Natural killer cell treated with Interleukin-12 subunit alpha and Interleukin-12 subunit beta and Interleukin-15 and Interleukin-18, amount 100 ng/mL, for 72 hours (primary cell): ENCODE measurements at regions not wholly inside any gene's neighbourhood (a gene's known extent, or its start where the extent isn't known, plus 50 kb on each side); places are given as distances from the start of the nearest gene placed in this dataset.
"Not testable (repeated sequence)": the region's sequence is repeated elsewhere in the genome, so short reads cannot be mapped to it uniquely, and the experiment has no call there.

Experiments used
- ATAC-seq, 2 donors: fragments of 150-1000 bp; cut with Tn5 transposase in 1 of 2; sonication (Bioruptor Pico), chemical (Tn5 transposase) in 1 of 2; 2 replicates each; pipeline ENCODE4 v1.10.0; 2021
- DNase-seq: peaks from one replicate; pipeline ENCODE4 v3.0.0; 2022; ENCODE audit warnings: low spot score
- H3K27ac Mint-ChIP-seq, 2 donors: 1 replicate in 1 of 2; 2 replicates in 1 of 2; pipeline ENCODE4 v1.8.0; 2022; ENCODE audit warnings: mixed read lengths in 2 of 2, mild to moderate bottlenecking in 1 of 2, moderate library complexity in 1 of 2
- H3K27me3 Mint-ChIP-seq, 2 donors: 1 replicate in 1 of 2; 2 replicates in 1 of 2; pipeline ENCODE4 v1.8.0; 2022; ENCODE audit warnings: mixed read lengths in 2 of 2
- H3K36me3 Mint-ChIP-seq: one replicate; pipeline ENCODE4 v1.8.0; 2022; ENCODE audit warnings: mixed read lengths
- H3K4me1 Mint-ChIP-seq, 2 donors: 1 replicate in 1 of 2; 2 replicates in 1 of 2; pipeline ENCODE4 v1.8.0; 2022; ENCODE audit warnings: low read depth in 2 of 2, mixed read lengths in 2 of 2, mild to moderate bottlenecking in 1 of 2
- H3K4me3 Mint-ChIP-seq: one replicate; pipeline ENCODE4 v1.8.0; 2022; ENCODE audit warnings: mixed read lengths
- H3K9me3 Mint-ChIP-seq: 2 replicates; pipeline ENCODE4 v1.8.0; 2022; ENCODE audit warnings: mixed read lengths

- not testable (repeated sequence) for H3K4me1 Mint-ChIP-seq, ATAC-seq, H3K36me3 Mint-ChIP-seq, H3K9me3 Mint-ChIP-seq, H3K27me3 Mint-ChIP-seq, H3K4me3 Mint-ChIP-seq, H3K27ac Mint-ChIP-seq, DNase-seq
These were observed 590.6 kb downstream of the RFPL4B start for GRCh38 chr6:112937690-112938089.

- Mint-ChIP-seq H3K4me3 (no peak overlapping the region), H3K27me3 (no peaks in the 10 kb centered on the region), H3K4me1 (no peaks in the 10 kb centered on the region), H3K36me3 (no peaks in the 10 kb centered on the region), H3K9me3 (no peaks in the 10 kb centered on the region), H3K27ac (no peak overlapping the region)
- ATAC-seq (no peak), DNase-seq (no peak)
These were observed 591.5 kb downstream of the RFPL4B start for GRCh38 chr6:112938650-112939049.

- Mint-ChIP-seq H3K4me3 (no peak overlapping the region), H3K9me3 (no peaks in the 10 kb centered on the region), H3K27ac (no peak overlapping the region), H3K4me1 (no peaks in the 10 kb centered on the region), H3K36me3 (no peaks in the 10 kb centered on the region), H3K27me3 (no peaks in the 10 kb centered on the region)
- DNase-seq (no peak), ATAC-seq (no peak)
These were observed 592.4 kb downstream of the RFPL4B start for GRCh38 chr6:112939563-112939962.

- Mint-ChIP-seq H3K9me3 (no peaks in the 10 kb centered on the region), H3K36me3 (no peaks in the 10 kb centered on the region), H3K27ac (no peak overlapping the region), H3K4me3 (no peak overlapping the region), H3K4me1 (no peaks in the 10 kb centered on the region), H3K27me3 (no peaks in the 10 kb centered on the region)
- ATAC-seq: no peak
- DNase-seq: no peak
These were observed 594.5 kb downstream of the RFPL4B start for GRCh38 chr6:112941613-112942012.

- Mint-ChIP-seq H3K4me1 (no peaks in the 10 kb centered on the region), H3K9me3 (peaks cover 8% of the 10 kb centered on the region), H3K27ac (no peak overlapping the region), H3K4me3 (no peak overlapping the region), H3K27me3 (no peaks in the 10 kb centered on the region), H3K36me3 (no peaks in the 10 kb centered on the region)
- no peak for DNase-seq
- ATAC-seq: no peak
These were observed 598.9 kb downstream of the RFPL4B start for GRCh38 chr6:112946051-112946450.

- Mint-ChIP-seq H3K9me3 (peaks cover 8% of the 10 kb centered on the region), H3K4me1 (no peaks in the 10 kb centered on the region), H3K27ac (no peak overlapping the region), H3K27me3 (no peaks in the 10 kb centered on the region), H3K4me3 (no peak overlapping the region), H3K36me3 (no peaks in the 10 kb centered on the region)
- ATAC-seq (no peak), DNase-seq (no peak)
These were observed 600.4 kb downstream of the RFPL4B start for GRCh38 chr6:112947507-112947906.

GRCh38 chr6:112951829-112952228, 604.7 kb downstream of the RFPL4B start:
- H3K9me3 Mint-ChIP-seq: peaks cover 12% of the 10 kb centered on the region
- no peaks in the 10 kb centered on the region for H3K36me3 Mint-ChIP-seq
- H3K27me3 Mint-ChIP-seq: no peaks in the 10 kb centered on the region
- ATAC-seq: no peak
- no peak overlapping the region for H3K4me3 Mint-ChIP-seq
- H3K27ac Mint-ChIP-seq: no peak overlapping the region
- H3K4me1 Mint-ChIP-seq: no peaks in the 10 kb centered on the region
- no peak for DNase-seq

GRCh38 chr6:112955743-112956142, 608.6 kb downstream of the RFPL4B start:
- H3K4me3 Mint-ChIP-seq, H3K9me3 Mint-ChIP-seq, H3K4me1 Mint-ChIP-seq, H3K27ac Mint-ChIP-seq, DNase-seq, H3K36me3 Mint-ChIP-seq, H3K27me3 Mint-ChIP-seq, ATAC-seq: not testable (repeated sequence)

GRCh38 chr6:112956696-112957535, 609.8 kb downstream of the RFPL4B start:
- Mint-ChIP-seq H3K27ac (no peak overlapping the region), H3K27me3 (no peaks in the 10 kb centered on the region), H3K36me3 (no peaks in the 10 kb centered on the region), H3K9me3 (peaks cover 9% of the 10 kb centered on the region), H3K4me1 (no peaks in the 10 kb centered on the region), H3K4me3 (no peak overlapping the region)
- no peak for DNase-seq
- ATAC-seq: no peak

- Mint-ChIP-seq H3K4me1 (no peaks in the 10 kb centered on the region), H3K9me3 (peaks cover 10% of the 10 kb centered on the region), H3K27ac (no peak overlapping the region), H3K4me3 (no peak overlapping the region), H3K27me3 (no peaks in the 10 kb centered on the region), H3K36me3 (no peaks in the 10 kb centered on the region)
- ATAC-seq: no peak
- DNase-seq: no peak
These were observed 610.4 kb downstream of the RFPL4B start for GRCh38 chr6:112957536-112957916.

GRCh38 chr6:112960130-112960529, 613.0 kb downstream of the RFPL4B start:
- not testable (repeated sequence) for H3K4me1 Mint-ChIP-seq, DNase-seq, H3K4me3 Mint-ChIP-seq, H3K36me3 Mint-ChIP-seq, ATAC-seq, H3K9me3 Mint-ChIP-seq, H3K27me3 Mint-ChIP-seq, H3K27ac Mint-ChIP-seq

GRCh38 chr6:112967974-112968373, 620.8 kb downstream of the RFPL4B start:
- Mint-ChIP-seq H3K4me1 (no peaks in the 10 kb centered on the region), H3K4me3 (no peak overlapping the region), H3K27ac (no peak overlapping the region), H3K36me3 (no peaks in the 10 kb centered on the region), H3K27me3 (no peaks in the 10 kb centered on the region), H3K9me3 (peaks cover 12% of the 10 kb centered on the region)
- no peak for ATAC-seq
- DNase-seq: no peak

- ATAC-seq (no peak), DNase-seq (no peak)
- H3K4me3 Mint-ChIP-seq: no peak overlapping the region
- H3K9me3 Mint-ChIP-seq: peaks cover 18% of the 10 kb centered on the region
- no peak overlapping the region for H3K27ac Mint-ChIP-seq
- no peaks in the 10 kb centered on the region for H3K4me1 Mint-ChIP-seq
- no peaks in the 10 kb centered on the region for H3K27me3 Mint-ChIP-seq
- no peaks in the 10 kb centered on the region for H3K36me3 Mint-ChIP-seq
These were observed 624.5 kb downstream of the RFPL4B start for GRCh38 chr6:112971651-112972050.

GRCh38 chr6:112974931-112975330, 627.8 kb downstream of the RFPL4B start:
- ATAC-seq, H3K9me3 Mint-ChIP-seq, H3K36me3 Mint-ChIP-seq, DNase-seq, H3K4me3 Mint-ChIP-seq, H3K4me1 Mint-ChIP-seq, H3K27me3 Mint-ChIP-seq, H3K27ac Mint-ChIP-seq: not testable (repeated sequence)

- H3K36me3 Mint-ChIP-seq, H3K9me3 Mint-ChIP-seq, H3K27ac Mint-ChIP-seq, H3K27me3 Mint-ChIP-seq, ATAC-seq, H3K4me1 Mint-ChIP-seq, H3K4me3 Mint-ChIP-seq, DNase-seq: not testable (repeated sequence)
These were observed 629.4 kb downstream of the RFPL4B start for GRCh38 chr6:112976579-112976978.
